ENCODE measurements at regions not wholly inside any gene's neighbourhood (a gene's known extent, or its start where the extent isn't known, plus 50 kb on each side); places are given as distances from the start of the nearest gene placed in this dataset.

GRCh38 chr5:126004636-126005035 lies 418.6 kb upstream of the GRAMD2B start:
- TF ChIP-seq CTCF (IDR thresholded peaks at IDR 0.05) (no peak), EZH2 (IDR thresholded peaks at IDR 0.05) (no peak), EZH2phosphoT487 (IDR thresholded peaks at IDR 0.05) (no peak)
